ENCODE measurements at regions not wholly inside any gene's neighbourhood (a gene's known extent, or its start where the extent isn't known, plus 50 kb on each side); places are given as distances from the start of the nearest gene placed in this dataset.
"Not testable (repeated sequence)": the region's sequence is repeated elsewhere in the genome, so short reads cannot be mapped to it uniquely, and the experiment has no call there.

DNA sequence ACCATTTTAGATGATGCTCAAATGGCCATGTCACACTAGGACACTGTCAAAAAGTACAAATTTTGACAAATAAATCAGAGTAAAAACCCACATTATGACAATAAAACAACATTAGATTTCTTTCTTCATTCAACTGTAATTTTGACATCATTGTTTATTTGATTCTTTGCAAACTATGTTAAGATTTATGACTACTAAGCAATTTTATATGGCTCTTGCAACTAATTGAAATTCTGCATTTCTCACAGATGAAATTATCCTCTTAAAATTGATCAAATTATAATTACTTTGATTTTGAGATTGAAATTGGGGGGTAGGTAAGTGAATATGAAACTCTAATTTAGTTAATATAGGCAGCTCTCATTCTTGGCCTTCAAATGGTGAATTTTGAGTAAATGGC, 59.8 kb downstream of the ATOH1 start:
- DNase-seq = no peak

DNA sequence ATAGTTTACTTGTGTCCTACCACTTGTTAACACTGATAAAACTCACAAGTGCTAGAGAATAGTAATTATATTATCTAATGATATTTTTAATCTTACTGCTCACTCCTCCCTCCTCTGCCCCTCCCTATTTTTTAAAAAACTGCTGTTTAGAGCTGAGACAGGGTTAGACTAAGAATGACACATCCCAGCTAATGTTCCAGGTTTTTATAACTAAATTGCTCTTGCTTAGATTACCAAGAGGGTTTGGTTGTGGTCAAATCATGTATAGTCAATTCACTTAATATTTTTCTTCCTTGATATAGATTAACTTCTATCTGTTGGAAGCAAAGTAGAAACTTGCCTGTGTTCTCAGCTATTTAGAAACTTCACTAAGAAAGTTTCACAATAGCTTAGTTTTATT, 60.2 kb downstream of the ATOH1 start:
- no peak for DNase-seq

DNA sequence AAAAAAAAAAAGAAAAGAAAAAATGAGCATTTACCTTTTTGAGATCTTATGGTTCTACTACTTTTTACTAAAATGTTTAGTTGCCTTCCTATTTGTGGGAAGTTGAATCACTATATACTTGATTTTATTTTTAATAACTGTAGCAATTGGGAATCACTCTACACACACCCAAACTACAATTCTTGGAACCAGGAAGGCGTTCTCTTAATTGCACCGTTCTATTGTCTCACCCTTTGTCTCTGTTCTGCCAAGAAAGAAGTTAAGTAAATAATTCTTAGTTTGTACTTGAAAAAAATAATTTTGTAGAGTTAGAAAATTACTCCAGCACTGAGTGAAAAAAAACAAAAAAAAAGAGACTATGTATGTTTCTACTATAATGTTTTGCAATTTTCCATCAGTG, 62.7 kb downstream of the ATOH1 start:
- DNase-seq = no peak

DNA sequence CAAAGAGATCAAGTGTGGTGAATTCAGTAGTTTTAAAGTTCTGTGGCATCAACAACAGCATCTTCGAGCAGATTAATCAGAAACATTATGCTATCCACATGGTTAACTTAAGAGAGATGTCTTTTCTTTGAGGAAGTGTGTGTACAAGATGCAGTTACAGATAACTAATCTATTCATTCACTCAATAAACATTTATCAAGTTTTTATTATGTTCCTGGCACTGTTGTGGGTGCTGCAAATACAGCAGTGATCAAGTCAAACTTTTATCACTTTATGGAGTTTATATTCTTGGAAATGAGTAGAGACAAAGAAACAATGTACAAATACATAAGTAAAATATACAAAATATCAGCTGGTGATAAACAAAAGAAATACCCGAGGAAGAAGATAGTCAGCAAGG, 66.4 kb downstream of the ATOH1 start:
- no peak for DNase-seq

DNA sequence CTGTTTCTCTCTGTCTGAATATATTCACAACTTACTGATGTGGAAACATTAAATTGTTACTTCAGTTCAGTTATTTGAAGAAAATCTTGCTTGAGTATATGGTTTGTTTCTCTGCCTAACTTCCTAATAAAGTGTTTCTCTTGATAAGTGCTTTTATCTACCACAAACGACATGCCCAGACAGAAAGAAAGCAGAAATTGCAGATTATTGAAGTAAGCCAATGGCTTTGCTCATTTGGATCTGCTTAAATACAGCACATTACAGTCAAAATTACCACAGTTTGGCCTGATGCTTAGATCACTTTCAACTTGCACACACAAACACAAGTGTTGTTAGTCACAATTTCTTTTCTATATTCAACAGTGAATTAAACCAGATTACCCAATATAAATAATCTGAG, 68.0 kb downstream of the ATOH1 start:
- no peak for DNase-seq

DNA sequence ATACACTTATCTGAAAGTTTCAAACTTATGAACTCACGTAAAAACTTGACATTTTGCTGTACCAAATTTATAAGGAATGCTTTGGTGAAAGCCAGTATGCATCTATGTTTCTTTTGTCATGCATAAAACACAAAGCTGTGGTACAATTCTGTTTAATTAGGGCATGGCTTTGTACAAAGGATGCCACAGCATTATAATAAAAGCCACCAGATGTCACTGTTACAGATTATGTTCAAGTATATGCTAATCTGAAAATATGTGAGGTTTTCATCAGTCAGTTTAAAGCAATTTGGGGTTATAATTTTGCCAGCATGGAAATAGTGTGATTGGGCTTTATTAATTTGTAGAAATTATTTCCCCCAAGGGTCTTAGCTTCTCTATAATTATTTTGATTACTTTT, 69.0 kb downstream of the ATOH1 start:
- DNase-seq = no peak

DNA sequence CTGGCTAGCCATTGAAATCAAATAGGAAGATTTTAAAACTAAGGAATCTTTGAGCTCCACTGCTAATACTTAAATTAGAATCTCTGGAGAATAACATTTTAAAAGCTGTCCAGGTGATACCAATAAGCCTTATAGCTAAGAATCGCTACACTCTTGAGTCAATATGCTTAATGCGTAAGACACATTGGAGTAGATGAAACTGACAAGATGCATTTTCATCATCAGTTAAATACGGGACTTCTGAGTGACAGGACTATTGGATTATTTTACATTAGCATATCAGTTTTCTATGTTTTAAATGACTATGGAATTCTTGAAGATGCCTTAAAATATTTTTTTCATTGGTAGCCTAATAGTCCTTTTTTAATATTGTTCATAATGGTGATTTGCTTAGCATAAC, 80.2 kb downstream of the ATOH1 start:
- no peak for DNase-seq

DNA sequence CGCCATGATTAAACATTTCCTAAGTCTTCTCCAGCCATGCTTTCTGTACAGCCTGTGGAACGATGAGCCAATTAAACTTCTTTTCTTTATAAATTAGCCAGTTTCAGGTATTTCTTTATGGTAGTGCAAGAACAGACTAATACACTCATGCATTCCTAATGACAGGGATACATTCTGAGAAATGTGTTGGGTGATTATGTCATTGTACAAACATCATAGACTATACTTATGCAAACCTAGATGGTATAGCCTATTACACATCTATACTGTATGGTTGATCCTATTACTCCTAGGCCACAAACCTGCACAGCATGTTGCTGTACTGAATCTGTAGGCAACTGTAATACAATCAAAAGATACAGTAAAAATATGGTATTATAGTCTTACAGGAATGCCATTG, 83.1 kb downstream of the ATOH1 start:
- DNase-seq = no peak

DNA sequence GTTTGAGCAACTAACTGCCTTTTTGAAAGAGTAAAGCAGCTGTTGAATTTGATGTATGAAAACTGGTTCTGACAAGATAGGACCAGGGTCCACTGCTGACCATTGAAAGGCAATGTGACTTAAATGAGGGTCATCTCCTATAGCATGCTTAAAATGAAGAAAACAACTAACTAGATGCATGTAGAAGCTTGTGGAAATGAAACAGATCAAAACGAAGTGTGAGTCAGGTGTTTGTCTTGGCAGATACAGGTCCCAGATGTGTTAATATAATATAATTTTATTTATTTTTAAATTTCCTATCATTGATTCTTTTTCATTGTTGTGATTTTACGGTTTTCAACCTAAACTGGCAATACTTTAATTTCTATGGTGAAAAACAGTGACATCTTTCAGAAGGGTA, 83.6 kb downstream of the ATOH1 start:
- no peak for DNase-seq

DNA sequence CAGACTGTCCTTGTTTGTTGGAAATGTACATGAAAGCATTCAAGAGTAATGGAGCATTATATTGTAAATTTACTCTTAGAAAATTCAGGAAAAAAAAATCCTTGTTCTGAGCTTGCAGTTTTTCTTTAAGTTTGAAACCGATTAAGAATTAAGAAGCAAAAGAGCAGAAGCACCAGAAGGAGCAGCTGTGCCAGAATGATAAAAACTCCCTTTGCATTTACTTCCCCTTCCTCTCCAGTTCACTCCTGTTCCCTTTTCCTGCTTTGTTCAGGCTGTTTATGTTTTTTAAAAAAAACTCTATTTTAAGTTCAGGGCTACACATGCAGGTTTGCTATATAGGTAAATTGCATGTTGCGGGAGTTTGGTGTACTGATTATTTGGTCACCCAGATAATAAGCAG, 90.3 kb downstream of the ATOH1 start:
- no peak for DNase-seq

DNA sequence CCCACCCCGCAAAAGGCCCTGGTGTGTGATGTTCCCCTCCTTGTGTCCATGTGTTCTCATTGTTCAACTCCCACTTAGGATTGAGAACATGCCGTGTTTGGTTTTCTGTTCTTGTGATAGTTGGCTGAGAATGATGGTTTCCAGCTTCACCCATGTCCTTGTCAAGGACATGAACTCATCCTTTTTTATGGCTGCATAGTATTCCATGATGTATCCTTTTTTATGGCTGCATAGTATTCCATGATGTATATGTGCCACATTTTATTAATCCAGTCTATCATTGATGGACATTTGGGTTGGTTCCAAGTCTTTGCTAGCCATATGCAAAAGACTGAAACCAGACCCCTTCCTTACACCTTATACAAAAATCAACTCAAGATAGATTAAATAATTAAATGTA, 95.0 kb downstream of the ATOH1 start:
- not testable (repeated sequence) for DNase-seq

DNA sequence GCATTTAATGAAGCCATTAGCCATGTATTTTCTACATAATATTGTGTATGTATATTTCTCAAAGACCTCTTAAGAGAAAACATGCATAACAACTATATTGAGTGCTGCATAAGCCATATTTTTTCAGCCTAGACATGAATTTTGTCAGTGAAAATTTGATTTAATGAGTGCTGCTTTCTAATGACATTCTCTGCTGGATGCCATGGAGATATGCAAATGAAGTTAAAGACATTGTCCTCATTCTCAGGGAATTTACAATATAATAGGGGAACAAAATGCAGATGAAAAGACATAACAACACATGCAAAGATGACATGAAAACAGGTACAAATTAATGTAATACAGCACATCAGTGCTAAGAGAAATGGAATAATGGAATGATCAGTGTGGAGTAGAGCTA, 118.7 kb downstream of the ATOH1 start:
- no peak for DNase-seq

DNA sequence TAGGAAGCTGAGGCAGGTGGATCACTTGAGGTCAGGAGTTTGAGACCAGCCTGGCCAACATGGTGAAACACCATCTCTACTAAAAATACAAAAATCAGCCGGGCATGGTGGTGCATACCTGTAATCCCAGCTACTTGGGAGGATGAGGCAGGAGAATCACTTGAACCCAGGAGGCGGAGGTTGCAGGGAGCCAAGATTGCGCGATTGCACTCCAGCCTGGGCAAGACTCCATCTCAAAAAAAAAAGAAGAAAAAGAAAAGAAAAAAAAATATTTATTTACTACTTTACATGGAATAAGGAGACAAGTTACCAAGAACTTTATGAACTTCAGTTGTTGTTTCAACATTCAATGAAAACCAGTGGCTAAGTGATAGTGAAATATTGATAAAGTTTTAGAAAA, 121.7 kb downstream of the ATOH1 start:
- DNase-seq = not testable (repeated sequence)

DNA sequence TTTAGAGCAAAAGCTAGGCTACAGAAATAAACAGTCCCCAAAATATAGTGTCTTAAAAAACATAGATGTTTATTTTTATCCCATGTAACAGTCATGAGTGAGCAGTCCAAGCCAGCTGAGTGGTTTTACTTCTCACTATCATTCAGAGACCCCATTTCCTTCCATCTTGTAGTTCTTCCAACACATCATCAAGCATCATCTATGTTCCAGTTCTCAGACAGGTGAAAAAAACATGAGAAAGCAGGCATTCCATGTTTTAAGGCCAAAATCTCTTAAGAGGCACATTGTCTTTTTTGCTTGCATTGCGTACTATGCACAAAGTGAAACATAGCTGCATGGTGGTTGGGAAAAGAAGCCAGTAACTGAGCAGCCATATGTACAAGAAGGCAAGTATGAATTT, 128.6 kb downstream of the ATOH1 start:
- no peak for DNase-seq

DNA sequence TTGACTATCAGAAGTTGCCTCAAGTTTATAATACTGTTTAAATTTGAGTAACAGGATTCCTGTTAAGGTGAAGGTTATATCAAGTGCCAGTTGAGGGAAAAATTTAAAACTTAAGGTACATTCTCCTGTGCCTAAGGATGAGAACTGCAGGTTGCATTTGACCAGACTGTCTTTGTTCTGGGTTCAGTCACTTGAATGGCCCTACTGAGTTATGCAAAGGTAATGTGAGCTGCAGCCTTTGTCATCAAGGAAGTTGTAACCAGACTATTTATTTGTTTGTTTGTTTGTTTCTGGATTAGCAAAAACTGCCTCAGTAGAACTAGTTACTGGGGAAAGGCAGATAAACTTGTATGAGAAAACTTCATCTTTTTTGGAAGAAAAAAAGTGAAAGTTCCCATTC, 131.9 kb downstream of the ATOH1 start:
- DNase-seq = no peak

DNA sequence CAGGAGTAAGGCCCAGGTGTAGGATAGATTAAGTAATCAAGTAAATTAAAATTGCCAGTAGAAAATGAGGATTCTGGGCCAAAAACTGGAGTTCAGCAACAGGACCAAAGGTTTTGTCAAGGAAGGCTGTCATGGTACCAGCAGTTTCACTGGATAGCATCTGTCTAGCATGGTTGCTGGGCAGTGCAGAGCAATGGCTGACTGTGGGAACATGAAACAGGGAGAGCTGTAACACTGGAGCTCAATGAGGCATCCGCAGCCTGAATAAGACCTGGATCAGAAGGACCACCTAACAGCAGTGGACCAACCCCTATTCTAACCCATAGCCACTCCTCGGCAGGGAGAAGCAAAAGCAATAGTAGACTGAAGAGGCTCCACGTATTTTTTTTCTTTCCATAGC, 132.4 kb downstream of the ATOH1 start:
- no peak for DNase-seq

DNA sequence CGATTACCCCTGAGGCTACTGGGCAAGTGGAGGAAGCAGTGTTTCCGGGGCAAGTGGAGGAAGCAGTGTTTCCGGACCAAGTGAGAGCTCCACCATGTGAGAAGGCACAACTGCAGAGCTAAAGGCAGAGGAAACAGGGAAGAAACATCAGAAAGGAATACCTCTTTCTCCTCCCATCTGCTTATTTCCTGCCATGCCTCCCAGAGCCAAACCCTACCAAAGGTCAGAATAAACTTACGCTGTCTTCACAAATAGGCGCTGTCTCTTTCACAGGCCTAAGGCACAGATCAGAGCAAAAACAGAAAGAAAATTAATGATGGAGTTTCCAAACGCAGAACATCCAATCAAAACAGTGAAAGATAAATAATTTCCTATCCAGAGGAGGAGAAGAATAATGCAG, 153.0 kb downstream of the ATOH1 start:
- no peak for DNase-seq

DNA sequence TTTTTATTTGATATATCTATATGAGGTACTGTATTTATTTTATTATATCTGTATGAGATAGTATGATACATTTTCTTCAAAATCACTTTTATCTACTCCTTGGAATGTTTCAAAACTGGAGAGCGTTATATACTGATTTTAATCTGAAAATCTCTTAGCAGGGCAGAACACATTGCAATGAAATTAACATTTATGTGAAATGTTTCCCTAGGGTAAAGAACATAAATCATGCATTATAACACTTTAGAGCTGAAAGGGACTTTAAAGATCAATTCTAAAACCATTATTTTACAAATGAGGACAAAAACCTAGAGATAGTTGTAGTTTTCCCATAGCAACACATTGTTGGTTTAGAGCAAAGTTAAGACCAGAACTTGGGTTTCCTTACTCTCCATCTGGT, 153.7 kb downstream of the ATOH1 start:
- DNase-seq = no peak

DNA sequence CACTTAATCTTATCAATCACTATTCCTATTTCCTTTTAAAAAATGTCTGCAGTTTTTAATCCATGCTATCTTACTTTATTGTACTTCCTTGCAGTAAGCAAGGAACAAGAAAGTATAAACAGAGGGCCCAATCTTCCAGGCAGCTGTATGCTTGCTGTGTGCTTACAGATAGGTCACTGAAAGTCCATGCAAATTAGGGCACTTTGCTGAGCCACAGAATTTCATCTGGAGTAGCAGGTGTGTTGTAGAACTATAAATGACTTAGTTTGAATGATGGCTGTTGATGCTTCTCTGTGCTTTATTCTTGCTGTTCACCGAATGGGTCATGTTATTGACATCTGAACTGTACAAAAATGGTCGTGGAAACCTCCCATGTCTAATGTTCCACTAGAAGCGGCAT, 154.6 kb downstream of the ATOH1 start:
- no peak for DNase-seq

DNA sequence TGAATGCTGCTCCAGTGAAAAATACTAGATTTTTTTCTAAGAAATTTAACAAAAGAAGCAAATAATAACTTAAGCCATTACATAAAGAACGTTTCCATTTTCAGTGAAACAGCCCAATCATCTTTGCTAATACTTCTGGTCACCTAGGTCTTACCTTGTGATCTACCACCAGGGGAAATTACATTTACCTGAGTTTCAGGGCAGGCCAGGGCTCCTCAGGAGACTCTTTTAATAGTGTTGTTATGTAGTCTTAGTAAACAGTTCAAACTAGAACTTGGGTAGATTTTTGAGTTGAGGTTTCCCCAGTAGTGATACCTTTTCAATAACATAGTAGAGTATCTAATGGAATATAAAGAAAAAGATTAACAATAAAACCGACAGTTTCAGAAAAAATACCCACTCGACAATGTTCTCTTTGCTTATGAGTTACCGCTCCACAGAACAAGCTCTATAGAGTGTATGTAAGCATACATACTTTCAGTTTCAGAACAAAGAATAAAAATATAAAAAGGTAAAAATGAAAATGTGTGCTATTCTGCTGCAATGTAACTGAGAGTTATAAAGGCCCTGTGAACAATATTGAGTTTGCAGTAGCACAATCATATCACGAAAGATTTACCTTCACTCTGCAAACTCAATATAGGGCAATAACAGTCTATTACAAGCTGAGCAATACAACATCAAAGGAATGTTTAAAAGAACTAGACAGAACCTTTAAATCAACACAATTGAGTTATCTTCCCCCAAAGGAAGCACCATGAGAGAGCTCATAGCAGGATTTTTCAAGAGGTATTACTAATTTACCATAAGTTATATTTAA, 165.8 kb downstream of the ATOH1 start:
- DNase-seq = no peak

DNA sequence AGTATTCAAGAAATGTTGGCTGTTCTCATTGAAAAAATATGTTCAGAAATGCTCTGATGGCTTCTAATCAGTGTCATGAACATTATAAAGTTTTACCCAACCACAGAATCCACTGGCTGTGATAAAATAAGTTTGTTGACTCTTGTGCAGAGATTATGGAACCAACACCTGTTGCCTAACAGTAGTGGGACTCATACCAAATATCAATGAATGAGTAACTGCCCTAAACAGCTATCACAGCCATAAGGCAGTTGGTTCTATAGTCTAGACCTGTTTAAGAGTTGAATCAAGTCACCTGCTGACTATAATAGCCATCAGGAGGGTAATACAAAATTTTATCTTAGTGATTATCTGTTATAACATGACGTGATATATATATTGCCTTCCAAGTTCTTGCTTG, 168.3 kb downstream of the ATOH1 start:
- DNase-seq = no peak

DNA sequence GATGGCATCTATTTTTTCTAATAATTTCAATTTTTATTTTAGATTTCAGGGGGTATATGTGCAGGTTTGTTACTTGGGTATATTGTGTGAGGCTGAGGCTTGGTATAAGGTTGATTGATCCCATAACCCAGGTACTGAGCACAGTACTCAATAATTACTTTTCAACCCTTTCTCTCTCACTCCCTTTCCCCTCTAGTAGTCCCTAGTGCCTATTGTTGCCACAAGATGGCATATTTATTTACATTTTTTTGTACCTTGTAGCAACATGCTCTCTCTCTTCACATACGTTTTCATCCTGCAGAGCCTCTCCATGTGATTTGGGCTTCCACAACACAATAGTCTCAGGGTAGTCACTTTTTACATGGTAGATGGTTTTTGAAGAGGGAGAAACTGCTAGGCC, 172.0 kb downstream of the ATOH1 start:
- DNase-seq = no peak

DNA sequence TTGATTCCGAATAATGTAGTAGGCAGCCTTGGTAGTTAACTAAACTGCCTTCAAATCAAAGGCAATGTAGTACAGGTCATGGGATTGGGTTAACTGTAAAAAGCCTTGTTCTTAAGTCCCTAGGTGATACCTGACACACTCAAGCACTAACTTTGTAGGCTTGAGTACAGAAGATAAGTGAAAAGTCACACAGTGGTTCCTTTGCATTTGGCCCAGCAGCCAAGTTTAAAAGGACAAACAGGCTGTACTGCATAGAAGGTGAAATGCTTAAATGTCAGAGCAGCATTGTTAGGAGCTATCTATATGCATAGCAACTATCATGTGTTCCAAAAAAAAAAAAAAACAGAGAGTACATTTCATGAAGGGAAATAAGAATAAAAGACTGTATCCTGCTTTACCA, 178.4 kb downstream of the ATOH1 start:
- no peak for DNase-seq

DNA sequence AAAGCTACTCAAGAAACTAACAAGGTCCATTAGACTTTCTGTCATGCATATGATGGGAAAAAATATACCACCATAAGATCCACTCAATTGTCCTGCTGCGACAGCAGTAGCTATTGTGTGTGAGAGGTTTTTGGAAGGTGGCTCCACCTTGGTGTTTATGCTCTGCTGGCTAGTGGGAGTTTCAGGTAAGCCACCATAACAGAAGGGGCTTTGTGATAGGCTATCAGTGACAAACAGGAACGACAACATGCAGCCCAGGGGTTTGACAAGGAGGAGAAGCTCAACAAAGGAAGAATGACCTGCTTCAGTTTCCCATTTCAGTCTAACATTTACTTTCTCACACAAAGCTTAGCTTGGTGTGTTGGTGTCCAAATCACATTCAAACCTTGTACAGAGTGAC, 182.6 kb downstream of the ATOH1 start:
- DNase-seq = no peak

DNA sequence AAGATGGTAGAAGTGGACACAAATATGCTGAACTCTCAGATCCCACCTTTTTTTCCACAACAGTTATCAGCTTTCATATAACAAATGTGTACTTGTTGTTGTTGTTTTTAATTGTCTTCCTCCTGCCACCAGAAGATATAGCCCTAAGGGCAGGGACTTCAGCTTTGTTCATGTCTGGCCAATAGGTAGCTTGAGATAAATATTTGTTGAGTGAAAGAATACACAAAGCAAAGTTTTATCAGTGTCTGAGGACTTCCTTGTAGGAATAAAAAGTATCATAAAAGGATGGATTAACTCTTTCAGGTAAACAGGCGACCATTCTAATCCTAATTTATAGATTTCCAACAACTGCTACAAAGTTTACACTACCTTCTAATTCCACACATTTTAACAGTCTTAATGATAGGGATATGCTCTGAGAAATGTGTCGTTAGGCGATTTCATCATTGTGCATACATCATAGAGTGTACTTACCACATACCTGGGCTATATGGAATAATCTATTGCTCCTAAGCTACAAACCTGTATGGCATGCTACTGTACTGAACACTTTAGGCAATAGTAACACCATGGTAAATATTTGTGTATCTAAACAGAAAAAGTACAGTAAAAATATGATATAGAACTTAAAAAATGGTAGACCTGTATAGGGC, 186.1 kb downstream of the ATOH1 start:
- no peak for DNase-seq

All from inflammatory macrophage treated with lipopolysaccharide for 1 hour (primary cell).